Renal cortical epithelial cell (primary cell): ENCODE measurements at regions not wholly inside any gene's neighbourhood (a gene's known extent, or its start where the extent isn't known, plus 50 kb on each side); places are given as distances from the start of the nearest gene placed in this dataset.

Source experiments
- DNase-seq: peaks from one replicate; pipeline ENCODE4 v3.0.0-alpha.2; 2011; ENCODE audit warnings: low read depth

- DNase-seq: no peak
These were observed 52.2 kb downstream of the CCDC185 start for GRCh38 chr1:223445402-223445801.

- DNase-seq: no peak
These were observed 60.7 kb downstream of the CCDC185 start for GRCh38 chr1:223453902-223454301.

GRCh38 chr1:223454959-223455358 lies 61.7 kb downstream of the CCDC185 start:
- no peak for DNase-seq

DNA sequence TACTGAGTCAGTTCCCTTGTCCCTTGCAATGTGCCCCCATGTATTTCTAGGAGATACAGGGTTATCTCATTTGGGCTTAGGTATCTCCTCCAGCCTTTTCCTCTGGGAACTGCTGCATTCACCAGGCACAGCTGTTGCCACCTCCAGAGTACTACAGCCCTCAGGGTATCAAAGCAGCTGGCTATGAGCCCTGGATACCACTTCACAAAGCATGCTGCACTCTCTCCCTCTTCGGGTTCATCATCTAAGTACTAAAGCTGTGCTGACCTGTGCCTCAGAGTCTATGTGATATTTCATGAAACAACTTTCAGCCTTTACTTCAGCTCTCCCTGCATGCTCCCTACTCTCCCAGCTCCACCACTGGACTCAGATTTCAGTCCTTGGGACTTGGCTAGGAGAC lies 62.3 kb downstream of the CCDC185 start:
- DNase-seq: no peak

DNA sequence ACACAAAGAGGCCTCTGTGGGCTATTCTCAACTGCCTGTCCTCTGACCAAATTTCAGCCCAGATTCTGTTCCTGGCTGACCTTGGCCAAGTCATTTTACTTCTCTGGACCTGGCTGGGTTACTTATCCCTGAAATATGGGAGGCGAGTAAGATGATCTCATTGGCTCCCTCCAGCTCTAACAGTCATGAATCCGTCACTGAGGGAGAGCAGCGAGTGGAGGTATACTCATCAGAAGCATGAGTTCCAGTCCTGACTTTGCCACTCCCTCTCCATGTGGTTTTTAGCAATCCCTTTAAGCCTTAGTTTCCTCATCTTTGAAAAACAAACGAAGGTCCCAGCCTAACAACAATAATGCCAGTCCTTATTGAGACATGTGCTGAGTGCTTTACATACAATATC lies 63.5 kb downstream of the CCDC185 start:
- DNase-seq: no peak

DNA sequence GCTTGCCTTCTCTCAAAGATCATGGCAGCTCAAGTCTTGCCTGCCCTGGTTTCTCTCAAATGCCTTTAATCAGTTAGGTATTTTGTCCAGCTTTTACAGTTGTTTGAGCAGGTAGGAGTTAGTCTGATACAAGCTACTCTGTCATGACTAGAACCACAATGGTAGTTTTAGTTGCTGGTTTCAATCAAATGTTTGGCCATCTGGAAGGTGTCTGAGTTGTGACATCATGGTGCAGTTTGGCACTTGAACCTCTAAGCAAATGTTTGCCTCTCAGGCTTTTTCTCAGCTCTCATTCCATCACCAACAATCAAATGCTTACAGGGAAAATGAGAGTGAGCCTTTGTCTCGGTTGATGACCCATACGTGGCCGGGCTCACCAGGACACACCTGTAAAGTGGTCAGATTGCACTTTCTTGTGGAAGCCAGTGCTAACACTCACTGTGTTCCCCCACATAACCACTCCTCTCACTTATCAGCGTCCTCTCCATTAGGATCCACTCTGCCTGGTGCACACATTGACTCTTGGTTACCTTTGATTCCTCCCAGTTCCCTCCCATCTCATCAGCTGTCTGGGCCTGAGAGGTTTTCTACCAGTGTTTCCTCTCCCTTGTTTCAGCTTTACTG lies 67.5 kb downstream of the CCDC185 start:
- DNase-seq: no peak

DNA sequence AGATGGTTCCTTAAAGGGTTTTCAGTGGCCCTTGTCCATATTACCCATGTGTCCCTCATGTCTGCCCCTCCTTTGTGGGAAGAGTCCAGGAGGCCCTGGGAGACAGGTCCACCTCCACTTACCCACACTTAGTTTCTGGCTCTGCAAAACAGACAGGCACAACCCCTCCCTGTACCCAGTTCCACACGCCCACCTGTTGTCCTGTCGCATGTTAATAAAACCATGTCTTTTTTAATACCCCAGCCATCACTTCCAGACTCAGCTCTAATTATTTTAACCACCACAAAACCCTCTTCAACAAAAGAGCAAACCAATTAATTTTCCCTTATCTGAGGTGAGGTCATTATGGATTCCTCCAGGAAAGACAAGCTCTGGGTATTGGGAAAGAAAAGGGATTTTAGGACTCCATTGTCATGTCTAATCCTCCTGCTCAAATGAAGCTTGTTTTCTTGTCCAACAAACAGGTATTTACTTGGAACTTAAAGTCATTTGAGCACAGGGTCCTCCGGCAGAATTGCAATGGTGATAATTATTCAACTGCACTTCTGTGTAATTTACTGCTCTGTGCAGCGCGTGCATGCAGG lies 68.9 kb downstream of the CCDC185 start:
- DNase-seq: no peak

DNA sequence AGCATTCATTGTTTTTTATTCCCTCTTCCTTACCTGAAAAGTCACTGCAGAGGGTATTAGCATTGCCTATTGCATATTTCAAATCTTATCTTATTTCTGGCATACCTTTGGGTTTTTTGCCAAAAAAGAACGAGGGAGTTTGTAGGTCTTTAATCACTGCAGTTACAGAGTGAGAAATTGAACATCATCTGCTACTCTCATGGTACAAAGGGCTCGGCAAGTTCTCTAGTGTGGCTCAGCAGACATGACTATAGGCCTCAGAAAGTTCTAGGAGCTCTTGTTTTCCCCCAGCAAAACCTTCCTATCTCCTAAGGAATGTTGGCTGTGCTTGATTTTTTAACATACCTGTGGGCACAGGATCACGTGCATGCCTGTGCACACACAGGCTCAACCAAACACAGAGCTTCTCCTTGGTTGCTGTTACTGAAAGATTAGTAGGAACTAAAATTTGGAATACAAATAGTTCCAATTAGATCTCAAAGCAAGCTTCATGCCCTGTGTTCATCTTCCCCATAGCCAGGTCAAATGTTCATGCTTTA lies 69.7 kb downstream of the CCDC185 start:
- no peak for DNase-seq

DNA sequence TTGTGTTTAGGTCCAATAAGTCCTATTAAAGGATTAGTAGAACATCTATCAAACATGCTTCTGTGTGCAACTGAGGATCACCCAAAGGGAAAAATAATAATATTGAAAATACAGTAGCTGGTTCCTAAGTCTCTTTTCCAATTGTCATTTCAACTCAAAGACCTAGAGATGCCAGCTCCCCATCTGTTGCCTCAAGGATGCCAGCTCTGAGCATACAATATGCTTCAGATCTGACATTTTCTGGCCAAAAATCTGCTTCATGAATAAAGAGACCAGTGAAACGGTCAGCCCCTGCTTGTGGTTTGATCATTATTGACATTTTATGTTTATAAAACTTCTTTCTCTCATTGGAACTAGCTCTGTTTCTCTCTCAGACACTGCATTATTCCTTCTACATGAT lies 72.9 kb downstream of the CCDC185 start:
- no peak for DNase-seq

GRCh38 chr1:223471566-223471965 lies 78.4 kb downstream of the CCDC185 start:
- no peak for DNase-seq

DNA sequence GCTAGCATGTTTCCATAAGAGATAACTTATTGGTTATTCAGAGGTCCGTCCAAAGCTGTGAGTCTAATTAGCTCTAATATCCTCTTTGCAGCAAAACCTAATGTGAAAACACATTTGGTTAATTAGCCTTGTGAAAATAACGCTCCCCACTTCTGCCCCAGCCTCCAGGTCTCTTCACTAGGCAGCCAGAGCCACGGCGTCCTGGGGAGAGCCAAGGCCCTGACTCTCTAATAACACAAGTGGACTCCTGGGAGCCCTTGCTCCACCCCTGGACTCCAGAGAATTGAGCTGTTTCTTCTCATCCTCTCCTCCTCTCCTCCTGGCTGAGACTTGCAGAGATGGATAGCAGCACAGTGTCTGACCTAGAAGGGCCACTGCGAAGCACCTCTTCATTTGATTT lies 78.8 kb downstream of the CCDC185 start:
- no peak for DNase-seq

DNA sequence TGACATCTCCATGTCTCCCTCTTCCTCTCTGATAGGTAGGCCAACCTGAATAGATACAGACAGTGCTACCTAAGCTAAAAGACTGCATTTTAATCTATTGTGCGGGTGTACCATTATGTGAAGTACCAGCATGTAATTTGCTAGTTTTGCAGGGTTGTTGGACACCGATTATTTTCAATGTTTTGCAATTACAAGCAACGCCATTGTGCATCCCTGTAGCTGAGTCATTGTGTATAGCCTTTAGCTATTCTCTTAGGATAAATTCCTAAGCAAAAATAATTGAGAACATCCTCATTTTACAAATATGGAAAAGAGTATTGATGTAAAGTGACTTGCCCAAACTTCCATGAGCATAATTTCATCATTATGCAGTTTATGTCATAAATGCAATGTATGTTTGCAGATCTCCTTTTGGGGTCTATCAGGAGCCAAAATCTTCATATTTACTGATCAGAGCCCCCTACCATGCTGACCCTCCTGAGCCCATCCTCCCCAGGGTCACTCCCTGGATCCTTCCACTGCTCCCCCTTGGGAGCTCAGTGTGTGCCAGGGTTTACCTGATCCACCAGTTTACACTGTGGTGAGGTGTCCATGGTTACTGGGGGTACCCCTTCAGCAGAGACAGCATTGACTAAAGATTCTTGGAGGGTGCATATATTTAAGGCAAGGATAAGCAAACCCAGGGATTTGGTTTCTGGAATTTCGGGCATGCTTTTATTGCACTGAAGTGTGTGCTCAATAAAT lies 80.6 kb downstream of the CCDC185 start:
- DNase-seq: no peak

GRCh38 chr1:223474804-223475203 lies 81.6 kb downstream of the CCDC185 start:
- DNase-seq: peak; percentile 11

- no peak for DNase-seq
These were observed 84.2 kb downstream of the CCDC185 start for GRCh38 chr1:223477456-223477855.

DNA sequence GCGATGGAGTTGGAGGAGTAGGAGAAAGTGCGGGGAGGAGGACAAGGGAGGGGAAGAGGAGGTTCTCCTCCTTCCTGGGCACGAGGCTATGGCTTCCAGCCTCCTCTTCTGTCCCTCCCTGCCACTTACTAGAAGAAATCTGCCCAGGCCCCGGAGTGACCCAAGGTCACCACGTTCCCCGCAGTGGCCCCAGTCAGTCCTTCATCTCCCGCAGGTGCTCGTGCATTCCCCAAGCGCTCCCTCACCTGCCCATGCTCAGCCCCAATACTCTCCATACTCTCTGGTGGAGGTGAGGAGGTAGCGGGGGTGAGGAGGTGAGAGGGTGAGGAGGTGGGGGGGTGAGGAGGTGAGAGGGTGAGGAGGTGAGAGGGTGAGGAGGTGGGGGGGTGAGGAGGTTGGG lies 85.4 kb downstream of the CCDC185 start:
- DNase-seq: no peak

DNA sequence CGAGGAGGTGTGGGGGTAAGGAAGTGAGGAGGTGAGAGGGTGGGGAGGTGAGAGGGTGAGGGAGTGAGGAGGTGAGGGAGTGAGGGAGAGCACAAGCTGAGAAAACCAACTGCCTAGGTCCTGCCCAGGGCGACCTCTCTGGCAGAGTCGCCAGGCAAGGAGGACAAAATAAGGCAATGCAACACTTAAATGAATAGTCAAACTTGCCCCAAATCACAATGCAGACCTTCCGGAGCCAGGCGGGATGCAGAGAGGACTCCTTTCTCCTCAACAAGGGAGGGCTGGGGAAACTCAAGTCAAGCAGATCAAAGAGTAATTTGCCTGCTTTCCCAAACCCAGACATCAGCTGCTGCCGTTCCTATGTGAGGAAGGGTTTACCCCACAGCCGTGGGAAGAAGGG lies 86.0 kb downstream of the CCDC185 start:
- DNase-seq: no peak

GRCh38 chr1:223479718-223480425 lies 86.7 kb downstream of the CCDC185 start:
- DNase-seq: no peak

DNA sequence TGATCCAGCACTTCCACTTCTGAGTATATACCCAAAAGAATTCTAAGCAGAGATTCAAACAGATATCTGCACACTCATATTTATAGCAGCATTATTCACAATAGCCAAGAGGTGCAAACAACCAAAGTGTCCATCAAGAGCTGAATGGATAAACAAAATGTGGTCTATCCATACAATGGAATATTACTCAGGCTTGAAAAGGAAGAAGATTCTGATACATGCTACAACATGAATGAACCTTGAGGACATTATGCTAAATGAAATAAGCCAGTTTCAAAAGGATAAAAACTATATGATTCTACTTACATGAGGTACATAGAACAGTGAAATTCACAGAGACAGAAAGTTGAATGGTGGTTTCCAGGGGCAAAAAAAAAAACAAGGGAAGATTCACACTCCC lies 88.9 kb downstream of the CCDC185 start:
- no peak for DNase-seq

DNA sequence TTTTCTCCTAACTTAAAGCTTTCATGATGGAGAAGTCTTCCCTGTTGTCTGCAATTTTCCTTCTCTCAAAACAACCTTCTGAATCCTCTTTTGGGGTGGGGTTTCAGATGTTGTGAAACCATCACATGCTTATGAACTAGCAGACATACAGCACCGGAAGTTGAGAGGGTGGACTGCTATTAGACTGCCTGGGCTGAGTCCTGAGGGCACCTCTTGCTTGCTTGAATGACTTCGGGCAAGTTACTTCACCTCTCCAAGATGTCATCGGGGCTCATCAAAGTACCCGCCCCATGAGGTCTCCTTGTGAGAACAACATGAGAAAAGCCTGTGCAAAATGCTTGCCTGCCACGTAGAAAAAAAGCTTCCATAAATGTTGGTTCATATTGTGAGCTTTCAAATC lies 89.6 kb downstream of the CCDC185 start:
- DNase-seq: peak; percentile 72

GRCh38 chr1:223483511-223483910 lies 90.3 kb downstream of the CCDC185 start:
- DNase-seq: no peak

- no peak for DNase-seq
These were observed 93.2 kb downstream of the CCDC185 start for GRCh38 chr1:223486366-223486765.
